ENCODE measurements at regions not wholly inside any gene's neighbourhood (a gene's known extent, or its start where the extent isn't known, plus 50 kb on each side); places are given as distances from the start of the nearest gene placed in this dataset.

DNA sequence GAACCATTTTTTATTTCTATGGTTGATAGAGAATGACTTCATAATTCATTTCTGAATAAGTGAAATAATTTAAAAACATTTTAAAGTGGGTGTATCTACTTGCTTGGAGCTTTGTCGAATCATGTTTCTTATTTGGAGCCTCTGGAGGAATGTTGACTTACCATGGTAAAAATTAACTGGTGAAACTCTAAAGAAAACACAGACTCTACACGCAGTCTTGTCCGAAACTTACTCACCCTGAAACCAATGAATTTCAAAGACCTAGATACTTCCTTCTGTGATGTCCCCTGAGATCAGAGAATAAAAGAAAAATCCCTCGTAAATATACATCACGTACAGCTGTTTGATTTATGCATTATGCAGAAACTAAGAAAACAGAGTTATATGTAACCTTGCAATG, 665.2 kb upstream of the NRXN1 start:
- TF ChIP-seq, protein P1, sequence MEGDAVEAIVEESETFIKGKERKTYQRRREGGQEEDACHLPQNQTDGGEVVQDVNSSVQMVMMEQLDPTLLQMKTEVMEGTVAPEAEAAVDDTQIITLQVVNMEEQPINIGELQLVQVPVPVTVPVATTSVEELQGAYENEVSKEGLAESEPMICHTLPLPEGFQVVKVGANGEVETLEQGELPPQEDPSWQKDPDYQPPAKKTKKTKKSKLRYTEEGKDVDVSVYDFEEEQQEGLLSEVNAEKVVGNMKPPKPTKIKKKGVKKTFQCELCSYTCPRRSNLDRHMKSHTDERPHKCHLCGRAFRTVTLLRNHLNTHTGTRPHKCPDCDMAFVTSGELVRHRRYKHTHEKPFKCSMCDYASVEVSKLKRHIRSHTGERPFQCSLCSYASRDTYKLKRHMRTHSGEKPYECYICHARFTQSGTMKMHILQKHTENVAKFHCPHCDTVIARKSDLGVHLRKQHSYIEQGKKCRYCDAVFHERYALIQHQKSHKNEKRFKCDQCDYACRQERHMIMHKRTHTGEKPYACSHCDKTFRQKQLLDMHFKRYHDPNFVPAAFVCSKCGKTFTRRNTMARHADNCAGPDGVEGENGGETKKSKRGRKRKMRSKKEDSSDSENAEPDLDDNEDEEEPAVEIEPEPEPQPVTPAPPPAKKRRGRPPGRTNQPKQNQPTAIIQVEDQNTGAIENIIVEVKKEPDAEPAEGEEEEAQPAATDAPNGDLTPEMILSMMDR (IDR thresholded peaks at IDR 0.05; ENCODE audit: poor library complexity): no peak
- no peak for TF ChIP-seq EZH2 (IDR thresholded peaks at IDR 0.05; ENCODE audit: borderline replicate concordance)
